Mesendoderm (in vitro differentiated cells): ENCODE measurements at regions not wholly inside any gene's neighbourhood (a gene's known extent, or its start where the extent isn't known, plus 50 kb on each side); places are given as distances from the start of the nearest gene placed in this dataset.
"Not testable (repeated sequence)": the region's sequence is repeated elsewhere in the genome, so short reads cannot be mapped to it uniquely, and the experiment has no call there.

ENCODE experiments used
- DNase-seq: peaks from one replicate; pipeline ENCODE4 v3.0.0; 2013
- H2AK5ac ChIP-seq: 2 replicates; pipeline ENCODE4 v1.6.1; 2013; ENCODE audit warnings: low read length, inconsistent platforms
- H2BK120ac ChIP-seq: 2 replicates; pipeline ENCODE4 v1.6.1; 2013; ENCODE audit warnings: low read depth, mild to moderate bottlenecking, low read length, moderate library complexity, mixed read lengths
- H2BK15ac ChIP-seq: replicated peaks from 2 replicates; pipeline ENCODE4 v1.6.1; 2013; ENCODE audit warnings: low read depth, mild to moderate bottlenecking, moderate library complexity
- H2BK5ac ChIP-seq: 2 replicates; pipeline ENCODE4 v1.6.1; 2013; ENCODE audit warnings: low read length, inconsistent platforms
- H3K18ac ChIP-seq: 2 replicates; pipeline ENCODE4 v1.6.1; 2013; ENCODE audit warnings: mild to moderate bottlenecking, low read length, mixed read lengths
- H3K23ac ChIP-seq: one replicate; pipeline ENCODE4 v1.6.1; 2013; ENCODE audit warnings: low read length
- H3K27ac ChIP-seq: 2 replicates; pipeline ENCODE4 v1.5.1; 2013; ENCODE audit warnings: low read depth, mild to moderate bottlenecking, inconsistent platforms, low read length, moderate library complexity
- H3K27me3 ChIP-seq: 2 replicates; pipeline ENCODE4 v1.6.1; 2013; ENCODE audit warnings: low read length, control low read depth, mild to moderate bottlenecking, inconsistent platforms; ENCODE audit not compliant: insufficient read depth, poor library complexity
- H3K36me3 ChIP-seq: 2 replicates; pipeline ENCODE4 v1.6.1; 2013; ENCODE audit warnings: low read length, inconsistent platforms; ENCODE audit not compliant: control insufficient read depth, insufficient read depth
- H3K4ac ChIP-seq: one replicate; pipeline ENCODE4 v1.6.1; 2013; ENCODE audit warnings: low read depth, mild to moderate bottlenecking, low read length, moderate library complexity
- H3K4me1 ChIP-seq: 2 replicates; pipeline ENCODE4 v1.6.1; 2013; ENCODE audit warnings: low read depth, low read length, inconsistent platforms; ENCODE audit not compliant: control insufficient read depth
- H3K4me2 ChIP-seq: 2 replicates; pipeline ENCODE4 v1.6.1; 2013; ENCODE audit warnings: low read length
- H3K4me3 ChIP-seq: 2 replicates; pipeline ENCODE4 v1.5.1; 2013; ENCODE audit warnings: mild to moderate bottlenecking, low read length
- H3K56ac ChIP-seq: one replicate; pipeline ENCODE4 v1.6.1; 2013; ENCODE audit warnings: low read length
- H3K79me1 ChIP-seq: 2 replicates; pipeline ENCODE4 v1.6.1; 2013; ENCODE audit warnings: low read length, inconsistent platforms
- H3K79me2 ChIP-seq: 2 replicates; pipeline ENCODE4 v1.6.1; 2013; ENCODE audit warnings: mild to moderate bottlenecking, low read length; ENCODE audit not compliant: control insufficient read depth, insufficient read depth
- H3K9ac ChIP-seq: 2 replicates; pipeline ENCODE4 v1.6.1; 2013; ENCODE audit warnings: low read length, inconsistent platforms
- H4K5ac ChIP-seq: one replicate; pipeline ENCODE4 v1.6.1; 2013; ENCODE audit warnings: low read length
- H4K8ac ChIP-seq: one replicate; pipeline ENCODE4 v1.6.1; 2013; ENCODE audit warnings: low read depth, mild to moderate bottlenecking, control low read depth, low read length, moderate library complexity
- WGBS: extraction: QIAGEN DNeasy Blood & Tissue Kit; methylation state at CpG from one replicate; pipeline ENCODE4 v1.1.7; 2013; ENCODE audit warnings: low lambda C conversion rate, missing lambda C conversion rate; ENCODE audit not compliant: insufficient coverage; ENCODE audit errors: extremely low coverage; 5-methylcytosine and 5-hydroxymethylcytosine counted together

DNA sequence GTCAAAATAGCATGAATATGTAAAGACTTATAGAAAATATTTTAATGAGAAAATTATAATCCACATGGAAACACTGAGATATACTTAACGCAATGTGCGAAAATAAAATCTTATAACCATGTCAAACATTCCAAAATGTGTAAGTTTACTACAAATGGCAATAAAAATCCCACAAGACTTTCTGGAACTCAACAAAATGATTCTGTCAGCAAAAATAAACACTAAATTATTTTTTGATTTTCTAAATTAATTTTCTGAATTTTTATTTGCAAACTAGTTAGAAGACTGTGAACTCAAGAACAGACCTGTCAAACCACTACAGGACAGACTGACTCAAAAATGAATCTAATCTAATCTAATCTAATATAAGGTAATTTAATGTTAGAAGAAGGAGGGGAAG, 160.8 kb upstream of the KCTD7 start:
- H3K79me1 ChIP-seq, result no peaks in the 10 kb centered on the region
- no peak overlapping the region for H4K5ac ChIP-seq
- WGBS, result no CpG with 5 or more reads among the region's 2 CpGs
- no peak overlapping the region for H3K9ac ChIP-seq
- no peaks in the 10 kb centered on the region for H3K79me2 ChIP-seq
- H3K23ac ChIP-seq, result no peak overlapping the region
- no peak overlapping the region for H4K8ac ChIP-seq
- no peak overlapping the region for H3K4ac ChIP-seq
- no peak overlapping the region for H2AK5ac ChIP-seq
- no peak overlapping the region for H2BK120ac ChIP-seq
- H3K36me3 ChIP-seq, result no peaks in the 10 kb centered on the region
- no peak overlapping the region for H2BK15ac ChIP-seq
- H3K27ac ChIP-seq, result no peak overlapping the region
- no peak overlapping the region for H3K4me3 ChIP-seq
- H3K18ac ChIP-seq, result no peak overlapping the region
- no peaks in the 10 kb centered on the region for H3K4me1 ChIP-seq
- H3K27me3 ChIP-seq, result no peaks in the 10 kb centered on the region
- H2BK5ac ChIP-seq, result no peak overlapping the region
- H3K4me2 ChIP-seq, result no peak overlapping the region
- DNase-seq, result no peak
- H3K56ac ChIP-seq, result no peak overlapping the region

DNA sequence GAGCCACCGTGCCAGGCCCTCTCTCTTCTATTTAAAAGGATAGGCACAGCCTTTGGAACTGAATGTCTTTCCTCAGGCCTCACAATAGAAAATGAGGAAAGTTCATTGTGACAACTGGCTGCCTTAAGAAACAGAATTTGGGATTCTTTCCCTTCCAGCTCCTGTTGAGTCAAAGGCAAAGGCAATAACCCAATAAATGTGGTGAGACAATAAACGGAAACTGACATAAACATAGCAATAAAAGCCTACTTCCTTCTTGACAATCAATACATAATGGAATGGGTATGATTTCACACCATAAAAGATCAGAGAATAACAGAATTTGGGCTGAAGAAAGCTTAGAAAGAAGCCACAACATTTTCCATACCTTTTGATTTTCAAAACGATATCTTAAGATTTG, 155.6 kb upstream of the KCTD7 start:
- not testable (repeated sequence) for H3K56ac ChIP-seq, H3K18ac ChIP-seq
- no CpG with 5 or more reads among the region's 3 CpGs for WGBS

DNA sequence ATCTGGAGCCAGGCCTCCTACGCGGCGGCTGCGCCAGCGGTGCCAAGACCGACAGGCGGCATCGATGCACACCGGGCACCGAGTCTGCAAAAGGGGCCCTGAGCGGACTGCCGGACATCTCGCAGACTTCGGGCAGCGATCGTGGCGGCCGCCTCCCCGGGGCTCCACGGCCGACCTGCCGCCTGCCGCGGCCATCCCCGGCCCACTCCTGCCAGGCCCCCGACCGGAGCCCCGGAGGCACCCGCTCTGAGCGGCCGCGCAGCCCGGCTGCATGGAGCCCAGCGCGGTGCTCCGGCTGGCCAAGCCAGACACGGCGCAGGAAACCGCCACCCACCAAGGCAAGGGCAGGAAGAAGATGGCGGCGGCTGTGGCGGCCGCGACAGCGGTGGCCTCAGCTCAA, 154.2 kb upstream of the KCTD7 start:
- H3K18ac ChIP-seq, result no peak overlapping the region

More for the DNA sequence above, 155.6 kb upstream of the KCTD7 start:
- not testable (repeated sequence) for H3K36me3 ChIP-seq, H3K27ac ChIP-seq, H2BK15ac ChIP-seq, H3K9ac ChIP-seq, H3K4me2 ChIP-seq, H2BK5ac ChIP-seq, H3K79me2 ChIP-seq, H3K4me1 ChIP-seq, H3K4ac ChIP-seq, DNase-seq, H2BK120ac ChIP-seq, H4K5ac ChIP-seq, H3K79me1 ChIP-seq, H3K4me3 ChIP-seq, H2AK5ac ChIP-seq, H3K23ac ChIP-seq, H3K27me3 ChIP-seq, H4K8ac ChIP-seq

DNA sequence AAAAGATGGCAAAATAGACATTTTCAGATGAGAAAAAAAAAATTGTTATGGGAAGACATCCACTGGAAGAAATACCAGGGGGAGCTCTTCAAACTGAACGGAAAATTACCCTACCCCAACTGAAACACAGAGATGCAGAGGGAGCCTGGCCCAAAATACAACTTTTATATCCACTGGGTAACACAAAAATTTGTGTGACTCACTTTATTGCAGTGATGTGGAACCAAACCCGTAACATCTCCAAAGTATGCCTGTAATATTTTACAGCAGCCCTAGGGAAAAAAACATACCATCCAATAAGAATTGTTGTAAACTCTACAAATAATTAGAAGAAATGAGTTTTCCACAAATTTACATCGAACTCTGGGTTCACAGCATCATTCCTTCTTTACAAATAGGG, 152.6 kb upstream of the KCTD7 start:
- not testable (repeated sequence) for H3K4me2 ChIP-seq, H3K36me3 ChIP-seq, H3K4ac ChIP-seq, H3K79me2 ChIP-seq, H2AK5ac ChIP-seq, DNase-seq, H2BK5ac ChIP-seq, H3K4me3 ChIP-seq, H4K8ac ChIP-seq, H3K18ac ChIP-seq, H3K79me1 ChIP-seq, H3K23ac ChIP-seq, H3K27ac ChIP-seq, H3K27me3 ChIP-seq, H2BK120ac ChIP-seq, H3K56ac ChIP-seq, H3K9ac ChIP-seq, H3K4me1 ChIP-seq, H4K5ac ChIP-seq, H2BK15ac ChIP-seq
- no CpG with 5 or more reads among the region's 3 CpGs for WGBS

More for the DNA sequence above, 154.2 kb upstream of the KCTD7 start:
- H2BK15ac ChIP-seq, result no peak overlapping the region
- no peak overlapping the region for H2BK120ac ChIP-seq
- no peak overlapping the region for H3K4me3 ChIP-seq
- no peak overlapping the region for H4K8ac ChIP-seq
- no peak overlapping the region for H4K5ac ChIP-seq
- WGBS, result no CpG with 5 or more reads among the region's 45 CpGs
- no peak overlapping the region for H2BK5ac ChIP-seq
- H3K4me1 ChIP-seq, result no peaks in the 10 kb centered on the region
- H3K27me3 ChIP-seq, result no peaks in the 10 kb centered on the region
- H3K36me3 ChIP-seq, result no peaks in the 10 kb centered on the region
- no peak overlapping the region for H3K4ac ChIP-seq
- H3K56ac ChIP-seq, result no peak overlapping the region
- DNase-seq, result no peak
- H3K4me2 ChIP-seq, result no peak overlapping the region
- H3K79me2 ChIP-seq, result no peaks in the 10 kb centered on the region
- no peaks in the 10 kb centered on the region for H3K79me1 ChIP-seq
- H3K23ac ChIP-seq, result no peak overlapping the region
- H2AK5ac ChIP-seq, result no peak overlapping the region
- no peak overlapping the region for H3K27ac ChIP-seq
- no peak overlapping the region for H3K9ac ChIP-seq

DNA sequence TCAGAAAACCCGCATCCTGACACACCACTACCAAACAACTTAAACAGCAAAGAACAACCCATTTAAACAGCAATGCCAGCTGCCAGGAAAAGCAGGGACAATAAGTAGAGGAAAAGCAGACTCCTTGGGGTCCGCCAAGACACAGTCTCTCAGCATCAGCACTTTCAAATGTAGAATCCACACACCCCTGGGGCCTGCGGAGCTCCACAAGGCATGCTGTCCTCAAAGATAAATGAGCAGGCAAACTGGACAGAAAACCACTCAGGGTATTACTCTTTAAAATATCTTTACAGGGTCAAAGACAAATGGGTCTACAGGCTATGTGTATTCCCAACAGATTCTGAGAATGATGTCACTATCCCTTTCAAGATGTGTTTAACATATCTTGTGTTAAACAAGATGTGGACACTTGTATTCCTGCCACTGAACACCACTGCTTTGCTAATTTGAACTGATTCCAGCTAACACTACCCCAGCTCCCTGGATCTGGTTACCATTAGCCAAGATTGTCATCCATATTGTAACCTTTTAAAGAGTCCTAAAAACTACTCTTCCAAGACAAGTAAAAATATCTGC, 150.8 kb upstream of the KCTD7 start:
- H3K4me3 ChIP-seq, H3K9ac ChIP-seq, H2AK5ac ChIP-seq, H3K79me1 ChIP-seq, DNase-seq, H3K27me3 ChIP-seq, H3K56ac ChIP-seq, H4K5ac ChIP-seq, H3K23ac ChIP-seq, H3K18ac ChIP-seq, H3K79me2 ChIP-seq, H3K4me2 ChIP-seq, H2BK15ac ChIP-seq, H2BK5ac ChIP-seq, H3K27ac ChIP-seq, H3K36me3 ChIP-seq, H3K4me1 ChIP-seq, H4K8ac ChIP-seq, H2BK120ac ChIP-seq, H3K4ac ChIP-seq: not testable (repeated sequence)
- whole genome bisulfite sequencing, result no CpG with 5 or more reads among the region's 3 CpGs

DNA sequence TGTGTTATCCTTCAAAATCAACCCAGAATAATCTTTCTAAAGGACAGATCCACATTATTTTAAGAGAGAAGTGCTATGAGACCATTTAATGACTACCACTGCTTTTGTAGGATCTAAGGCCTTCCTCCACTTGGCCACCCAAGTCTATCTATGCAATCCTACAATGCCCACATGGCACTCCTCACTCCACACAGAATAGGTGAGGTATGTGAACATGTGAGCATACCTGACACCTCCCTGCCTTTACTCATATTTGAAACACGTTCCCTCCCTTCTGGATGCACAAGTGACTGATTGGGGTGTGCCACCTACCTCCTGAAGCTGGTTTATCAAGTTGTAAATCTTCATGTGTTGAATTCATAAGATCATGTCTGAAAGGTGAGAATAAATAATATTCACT, 147.5 kb upstream of the KCTD7 start:
- not testable (repeated sequence) for H3K4ac ChIP-seq, H2BK120ac ChIP-seq, H4K5ac ChIP-seq, H3K9ac ChIP-seq, H2AK5ac ChIP-seq, H4K8ac ChIP-seq, H3K79me1 ChIP-seq, H3K36me3 ChIP-seq, H3K4me2 ChIP-seq, H3K27ac ChIP-seq, H3K23ac ChIP-seq, H2BK5ac ChIP-seq, H3K4me3 ChIP-seq, H3K18ac ChIP-seq, H3K27me3 ChIP-seq, H2BK15ac ChIP-seq, H3K4me1 ChIP-seq, H3K56ac ChIP-seq, DNase-seq, H3K79me2 ChIP-seq
- WGBS, result no CpG with 5 or more reads among the region's 1 CpG
